ENCODE measurements at regions not wholly inside any gene's neighbourhood (a gene's known extent, or its start where the extent isn't known, plus 50 kb on each side); places are given as distances from the start of the nearest gene placed in this dataset.

GRCh38 chr6:113551168-113551567 is 306.0 kb upstream of the MARCKS start:
- Histone ChIP-seq H3K4me2 (no peak overlapping the region), H3K79me2 (replicated peaks; ENCODE audit: insufficient read depth) (no peaks in the 10 kb centered on the region), H3K4me3 (no peak overlapping the region), H3K27me3 (ENCODE audit: insufficient read depth) (no peaks in the 10 kb centered on the region), H3F3A (replicated peaks; ENCODE audit: low read depth) (no peaks in the 10 kb centered on the region), H2AFZ (no peak overlapping the region), H3K36me3 (ENCODE audit: insufficient read depth) (no peaks in the 10 kb centered on the region), H3K9me2 (ENCODE audit: insufficient read depth) (no peaks in the 10 kb centered on the region), H3K4me1 (ENCODE audit: insufficient read depth) (no peaks in the 10 kb centered on the region), H4K20me1 (replicated peaks; ENCODE audit: insufficient read depth) (no peaks in the 10 kb centered on the region), H3K27ac (ENCODE audit: low read depth) (no peak overlapping the region)
- no peak overlapping the region for H3K4me3 Mint-ChIP-seq
- H3K4me1 Mint-ChIP-seq = no peaks in the 10 kb centered on the region
- ATAC-seq (no peak), DNase-seq (ENCODE audit: low spot score) (no peak)
- no peaks in the 10 kb centered on the region for H3K27me3 Mint-ChIP-seq (ENCODE audit: insufficient read depth, low read depth, poor library complexity)
- no peaks in the 10 kb centered on the region; the same call in 2 of the 3 replicates for H3K36me3 Mint-ChIP-seq (ENCODE audit: low read depth)
- H3K9me3 Mint-ChIP-seq = peaks cover 3% of the 10 kb centered on the region; the same call in 1 of the 3 replicates
- H3K27ac Mint-ChIP-seq = no peak overlapping the region
- TF ChIP-seq STAT1 (IDR thresholded peaks at IDR 0.05; ENCODE audit: unreplicated experiment) = no peak
- TF ChIP-seq EZH2 (IDR thresholded peaks at IDR 0.05; ENCODE audit: low read depth, unreplicated experiment) = no peak
- TF ChIP-seq JUNB (IDR thresholded peaks at IDR 0.05; ENCODE audit: unreplicated experiment) = no peak
- TF ChIP-seq CTCF (conservative IDR thresholded peaks at IDR 0.05; ENCODE audit: low read depth in 2 of 2) = no peak
- no peak for TF ChIP-seq ZNF331 (CRISPR knock-in tag; IDR thresholded peaks at IDR 0.05; ENCODE audit: low read depth)
- TF ChIP-seq CREB1 (CRISPR knock-in tag; IDR thresholded peaks at IDR 0.05; ENCODE audit: low read depth) = no peak
- no peak for TF ChIP-seq ZNF462 (CRISPR knock-in tag; IDR thresholded peaks at IDR 0.05)
- no peak for TF ChIP-seq ZNF114 (CRISPR knock-in tag; IDR thresholded peaks at IDR 0.05)
- no peak for TF ChIP-seq NANOG (IDR thresholded peaks at IDR 0.05; ENCODE audit: borderline replicate concordance)
- TF ChIP-seq POLR2AphosphoS5 (IDR thresholded peaks at IDR 0.05; ENCODE audit: low read depth) = no peak
- no peak for TF ChIP-seq EZH2phosphoT487 (IDR thresholded peaks at IDR 0.05; ENCODE audit: unreplicated experiment)
- no peak for TF ChIP-seq ETS1 (IDR thresholded peaks at IDR 0.05)
- TF ChIP-seq REST (IDR thresholded peaks at IDR 0.05; ENCODE audit: unreplicated experiment) = no peak
